Astrocyte of the cerebellum (primary cell): ENCODE measurements at regions not wholly inside any gene's neighbourhood (a gene's known extent, or its start where the extent isn't known, plus 50 kb on each side); places are given as distances from the start of the nearest gene placed in this dataset.

Source experiments
- DNase-seq: peaks from one replicate; pipeline ENCODE4 v3.0.0-alpha.2; 2011; ENCODE audit warnings: low read depth
- H3K4me3 ChIP-seq: 2 replicates; pipeline ENCODE4 v1.5.1; 2011; ENCODE audit warnings: mild to moderate bottlenecking, low read depth, low read length, moderate library complexity
- in situ Hi-C: cut with HindIII; loops from 2 replicates; pipeline ENCODE4 v1.10.0; 2017; ENCODE audit warnings: low sequenced_read_pairs
- TF ChIP-seq, protein P1 (sequence below): IDR thresholded peaks from 2 replicates; pipeline ENCODE4 v1.5.1; 2012; ENCODE audit warnings: low read length, low read depth, moderate library complexity, mild to moderate bottlenecking; ENCODE audit errors: missing control alignments

DNA sequence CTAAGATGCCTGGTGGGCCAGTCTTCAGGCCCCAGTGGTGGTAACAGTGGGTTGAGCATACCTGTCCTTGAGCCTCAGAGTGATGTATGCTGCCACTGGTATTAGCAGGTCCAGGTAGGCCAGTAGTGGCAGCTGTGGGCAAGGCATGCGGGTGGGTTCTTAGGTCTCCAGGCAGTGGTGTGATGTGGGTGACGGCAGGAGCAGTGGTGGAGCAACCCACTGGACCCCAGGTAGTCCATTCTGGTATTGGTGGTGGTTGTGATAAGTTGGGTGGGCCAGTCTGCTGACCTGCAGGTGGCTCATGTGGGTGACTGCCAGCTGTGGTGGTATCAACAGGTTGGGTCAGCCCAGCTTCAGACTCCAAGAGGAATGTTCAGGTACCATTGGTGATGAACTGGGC is 165.0 kb upstream of the GORAB start:
- TF ChIP-seq, protein P1, sequence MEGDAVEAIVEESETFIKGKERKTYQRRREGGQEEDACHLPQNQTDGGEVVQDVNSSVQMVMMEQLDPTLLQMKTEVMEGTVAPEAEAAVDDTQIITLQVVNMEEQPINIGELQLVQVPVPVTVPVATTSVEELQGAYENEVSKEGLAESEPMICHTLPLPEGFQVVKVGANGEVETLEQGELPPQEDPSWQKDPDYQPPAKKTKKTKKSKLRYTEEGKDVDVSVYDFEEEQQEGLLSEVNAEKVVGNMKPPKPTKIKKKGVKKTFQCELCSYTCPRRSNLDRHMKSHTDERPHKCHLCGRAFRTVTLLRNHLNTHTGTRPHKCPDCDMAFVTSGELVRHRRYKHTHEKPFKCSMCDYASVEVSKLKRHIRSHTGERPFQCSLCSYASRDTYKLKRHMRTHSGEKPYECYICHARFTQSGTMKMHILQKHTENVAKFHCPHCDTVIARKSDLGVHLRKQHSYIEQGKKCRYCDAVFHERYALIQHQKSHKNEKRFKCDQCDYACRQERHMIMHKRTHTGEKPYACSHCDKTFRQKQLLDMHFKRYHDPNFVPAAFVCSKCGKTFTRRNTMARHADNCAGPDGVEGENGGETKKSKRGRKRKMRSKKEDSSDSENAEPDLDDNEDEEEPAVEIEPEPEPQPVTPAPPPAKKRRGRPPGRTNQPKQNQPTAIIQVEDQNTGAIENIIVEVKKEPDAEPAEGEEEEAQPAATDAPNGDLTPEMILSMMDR: no peak
- no peak for DNase-seq
- in situ Hi-C loops: no loop called here
- no peak overlapping the region for H3K4me3 ChIP-seq

DNA sequence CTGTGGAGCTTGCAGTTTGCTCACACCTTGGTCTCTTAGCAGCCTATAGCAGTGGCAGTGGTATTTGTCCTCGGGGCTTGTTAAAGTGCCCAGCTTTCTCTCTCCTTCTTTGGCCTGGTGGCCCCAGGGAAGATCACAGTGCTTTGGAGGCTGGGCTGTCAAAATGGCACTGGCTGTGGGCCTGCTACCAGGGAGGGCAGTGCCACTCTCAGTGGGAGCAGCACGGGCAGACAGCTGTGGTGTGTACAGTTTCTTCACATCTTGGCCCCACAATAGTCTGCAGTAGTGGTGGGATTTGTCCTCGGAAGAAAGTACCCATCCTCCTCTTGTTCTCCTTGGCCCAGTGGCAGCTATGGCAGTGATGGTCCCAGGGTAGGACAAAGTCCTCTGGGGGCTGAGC is 164.4 kb upstream of the GORAB start:
- in situ Hi-C loops: no loop called here
- H3K4me3 ChIP-seq: no peak overlapping the region
- no peak for DNase-seq
- TF ChIP-seq, protein P1: no peak

DNA sequence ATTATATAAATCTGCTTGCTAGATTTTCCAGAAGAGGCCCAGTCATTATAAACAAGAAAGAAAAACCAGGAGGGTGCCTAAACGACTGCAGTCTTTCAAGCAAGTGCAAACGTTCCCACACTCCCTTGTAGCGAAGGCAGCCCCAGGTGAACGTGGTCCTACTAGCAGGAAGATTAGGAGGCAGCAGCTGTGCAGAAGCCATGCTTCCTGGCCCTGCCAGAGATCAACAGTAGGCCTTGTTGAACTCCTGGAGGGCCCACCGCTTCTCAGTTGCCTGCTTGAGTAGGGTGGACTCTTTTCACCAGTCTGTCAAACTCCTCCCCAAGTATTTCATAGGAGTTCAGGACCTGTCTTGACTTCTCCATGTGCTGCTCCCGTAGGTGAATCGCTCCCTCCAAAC is 163.0 kb upstream of the GORAB start:
- DNase-seq: no peak
- TF ChIP-seq, protein P1: no peak
- in situ Hi-C loops: no loop called here
- no peak overlapping the region for H3K4me3 ChIP-seq

DNA sequence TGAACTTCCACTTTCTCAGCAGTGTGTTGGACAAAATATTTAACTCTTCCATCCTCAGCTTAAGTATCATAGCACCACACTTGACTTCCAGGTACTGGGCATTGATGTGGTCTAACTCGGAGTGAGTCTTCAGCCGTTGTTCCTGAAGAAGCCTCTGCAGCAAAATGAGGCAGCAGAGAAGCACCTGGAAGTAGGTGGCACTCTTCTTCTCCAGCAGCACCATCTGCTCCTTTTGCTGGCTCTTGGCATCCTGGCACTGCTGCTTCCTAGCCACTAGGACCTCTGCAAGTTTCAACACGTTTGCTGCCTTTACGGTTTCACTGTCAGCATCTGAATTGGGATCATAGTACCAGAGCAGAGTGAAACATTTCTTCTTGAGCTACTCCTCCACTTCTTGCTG is 162.5 kb upstream of the GORAB start:
- in situ Hi-C loops: no loop called here
- TF ChIP-seq, protein P1: no peak
- no peak for DNase-seq
- H3K4me3 ChIP-seq: no peak overlapping the region

DNA sequence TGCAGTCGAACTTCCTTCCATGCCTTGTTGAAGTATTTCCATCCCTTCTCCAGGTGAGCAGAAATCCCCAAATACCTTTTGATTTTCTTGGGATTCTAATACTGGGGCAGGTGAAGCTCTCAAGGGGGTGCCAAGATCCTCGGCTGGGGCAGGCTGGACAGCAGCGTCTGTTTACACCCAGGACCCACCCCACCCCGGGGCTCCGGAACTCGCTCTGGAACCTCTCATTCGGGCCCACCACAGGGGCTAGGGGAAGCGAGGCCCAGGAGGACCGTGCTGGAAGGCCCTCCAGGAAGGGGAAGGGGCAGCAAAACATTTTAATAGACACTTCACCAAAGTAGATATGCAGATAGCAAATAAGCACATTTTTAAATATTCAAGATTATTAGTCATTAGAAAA is 161.9 kb upstream of the GORAB start:
- H3K4me3 ChIP-seq: no peak overlapping the region
- no peak for DNase-seq
- in situ Hi-C loops: no loop called here
- TF ChIP-seq, protein P1: no peak

DNA sequence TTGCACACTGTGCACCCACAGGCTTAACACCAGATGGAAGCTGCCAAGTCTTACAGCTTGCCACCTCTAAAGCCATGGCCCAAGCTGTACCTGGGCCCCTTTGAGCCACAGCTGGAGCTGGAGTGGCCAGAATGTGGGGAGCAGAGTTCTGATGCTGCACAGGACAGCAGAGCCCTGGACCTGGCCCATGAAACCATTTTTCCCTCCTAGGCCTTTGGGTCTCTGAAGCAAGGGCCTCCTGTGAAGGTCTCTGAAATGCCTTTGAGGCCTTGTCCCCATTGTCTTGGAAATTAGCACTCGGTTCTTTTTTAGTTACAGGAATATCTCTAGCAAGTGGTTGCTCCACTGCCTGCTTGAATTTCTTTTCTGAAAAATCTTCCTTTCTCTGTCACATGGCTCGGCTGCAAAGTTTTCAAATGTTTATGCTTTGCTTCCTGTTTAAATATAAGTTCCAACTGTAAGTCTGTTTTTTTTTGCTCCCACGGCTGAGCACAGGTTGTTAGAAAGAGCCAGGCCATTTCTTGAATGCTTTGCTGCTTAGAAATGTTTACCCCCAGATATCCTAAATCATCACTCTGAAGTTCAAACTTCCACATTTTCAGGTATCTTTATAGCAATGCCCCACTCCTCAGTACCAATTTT is 156.8 kb upstream of the GORAB start:
- no peak for DNase-seq
- no peak overlapping the region for H3K4me3 ChIP-seq
- TF ChIP-seq, protein P1: no peak
- in situ Hi-C loops: no loop called here
